ENCODE measurements at regions not wholly inside any gene's neighbourhood (a gene's known extent, or its start where the extent isn't known, plus 50 kb on each side); places are given as distances from the start of the nearest gene placed in this dataset.

GRCh38 chr16:59696495-59696894, 962.4 kb upstream of the GOT2 start:
- H3K4me3 Mint-ChIP-seq = no peak overlapping the region
- H3K36me3 Mint-ChIP-seq (ENCODE audit: low read depth) = no peaks in the 10 kb centered on the region
- H3K9me3 Mint-ChIP-seq = peaks cover 2% of the 10 kb centered on the region
- no peaks in the 10 kb centered on the region for H3K27me3 Mint-ChIP-seq
- no peaks in the 10 kb centered on the region for H3K4me1 Mint-ChIP-seq (ENCODE audit: low read depth)
- no peak overlapping the region for H3K27ac Mint-ChIP-seq

GRCh38 chr16:59690216-59690615, 956.1 kb upstream of the GOT2 start:
- H3K4me1 Mint-ChIP-seq (ENCODE audit: low read depth) = no peaks in the 10 kb centered on the region
- no peak overlapping the region for H3K27ac Mint-ChIP-seq
- H3K36me3 Mint-ChIP-seq (ENCODE audit: low read depth) = no peaks in the 10 kb centered on the region
- H3K4me3 Mint-ChIP-seq = no peak overlapping the region
- no peaks in the 10 kb centered on the region for H3K27me3 Mint-ChIP-seq
- H3K9me3 Mint-ChIP-seq = peaks cover 14% of the 10 kb centered on the region

GRCh38 chr16:59688006-59688405, 953.9 kb upstream of the GOT2 start:
- peaks cover 13% of the 10 kb centered on the region for H3K9me3 Mint-ChIP-seq
- no peak overlapping the region for H3K4me3 Mint-ChIP-seq
- no peaks in the 10 kb centered on the region for H3K36me3 Mint-ChIP-seq (ENCODE audit: low read depth)
- no peaks in the 10 kb centered on the region for H3K27me3 Mint-ChIP-seq
- H3K4me1 Mint-ChIP-seq (ENCODE audit: low read depth) = no peaks in the 10 kb centered on the region
- H3K27ac Mint-ChIP-seq = no peak overlapping the region

GRCh38 chr16:59686405-59686804, 952.3 kb upstream of the GOT2 start:
- H3K4me3 Mint-ChIP-seq = no peak overlapping the region
- no peaks in the 10 kb centered on the region for H3K27me3 Mint-ChIP-seq
- H3K4me1 Mint-ChIP-seq (ENCODE audit: low read depth) = no peaks in the 10 kb centered on the region
- H3K36me3 Mint-ChIP-seq (ENCODE audit: low read depth) = no peaks in the 10 kb centered on the region
- no peak overlapping the region for H3K27ac Mint-ChIP-seq
- peaks cover 16% of the 10 kb centered on the region for H3K9me3 Mint-ChIP-seq

- Mint-ChIP-seq H3K27ac (no peak overlapping the region), H3K4me1 (ENCODE audit: low read depth) (no peaks in the 10 kb centered on the region), H3K9me3 (peaks cover 16% of the 10 kb centered on the region), H3K36me3 (ENCODE audit: low read depth) (no peaks in the 10 kb centered on the region), H3K4me3 (no peak overlapping the region), H3K27me3 (no peaks in the 10 kb centered on the region)
These were observed 950.8 kb upstream of the GOT2 start for GRCh38 chr16:59684911-59685310.

- no peak overlapping the region for H3K27ac Mint-ChIP-seq
- H3K27me3 Mint-ChIP-seq = no peaks in the 10 kb centered on the region
- no peak overlapping the region for H3K4me3 Mint-ChIP-seq
- no peaks in the 10 kb centered on the region for H3K36me3 Mint-ChIP-seq (ENCODE audit: low read depth)
- H3K9me3 Mint-ChIP-seq = peaks cover 15% of the 10 kb centered on the region
- H3K4me1 Mint-ChIP-seq (ENCODE audit: low read depth) = no peaks in the 10 kb centered on the region
These were observed 949.6 kb upstream of the GOT2 start for GRCh38 chr16:59683709-59684108.

GRCh38 chr16:59665618-59666220, 931.6 kb upstream of the GOT2 start:
- Mint-ChIP-seq H3K4me1 (ENCODE audit: low read depth) (no peaks in the 10 kb centered on the region), H3K27ac (no peak overlapping the region), H3K27me3 (no peaks in the 10 kb centered on the region), H3K9me3 (peaks cover 16% of the 10 kb centered on the region), H3K36me3 (ENCODE audit: low read depth) (no peaks in the 10 kb centered on the region), H3K4me3 (no peak overlapping the region)

- Mint-ChIP-seq H3K9me3 (peaks cover 7% of the 10 kb centered on the region), H3K27ac (no peak overlapping the region), H3K4me3 (no peak overlapping the region), H3K27me3 (no peaks in the 10 kb centered on the region), H3K36me3 (ENCODE audit: low read depth) (no peaks in the 10 kb centered on the region), H3K4me1 (ENCODE audit: low read depth) (no peaks in the 10 kb centered on the region)
These were observed 924.5 kb upstream of the GOT2 start for GRCh38 chr16:59658572-59658971.

GRCh38 chr16:59655031-59655430, 920.9 kb upstream of the GOT2 start:
- Mint-ChIP-seq H3K27ac (no peak overlapping the region), H3K4me1 (ENCODE audit: low read depth) (no peaks in the 10 kb centered on the region), H3K9me3 (peaks cover 13% of the 10 kb centered on the region), H3K4me3 (no peak overlapping the region), H3K27me3 (no peaks in the 10 kb centered on the region), H3K36me3 (ENCODE audit: low read depth) (no peaks in the 10 kb centered on the region)

GRCh38 chr16:59654455-59654854, 920.3 kb upstream of the GOT2 start:
- H3K4me1 Mint-ChIP-seq (ENCODE audit: low read depth) = no peaks in the 10 kb centered on the region
- peaks cover 13% of the 10 kb centered on the region for H3K9me3 Mint-ChIP-seq
- H3K4me3 Mint-ChIP-seq = no peak overlapping the region
- no peak overlapping the region for H3K27ac Mint-ChIP-seq
- no peaks in the 10 kb centered on the region for H3K27me3 Mint-ChIP-seq
- H3K36me3 Mint-ChIP-seq (ENCODE audit: low read depth) = no peaks in the 10 kb centered on the region

GRCh38 chr16:59651662-59652061, 917.5 kb upstream of the GOT2 start:
- H3K27ac Mint-ChIP-seq = no peak overlapping the region
- peaks cover 13% of the 10 kb centered on the region for H3K9me3 Mint-ChIP-seq
- no peaks in the 10 kb centered on the region for H3K4me1 Mint-ChIP-seq (ENCODE audit: low read depth)
- H3K4me3 Mint-ChIP-seq = no peak overlapping the region
- H3K36me3 Mint-ChIP-seq (ENCODE audit: low read depth) = no peaks in the 10 kb centered on the region
- no peaks in the 10 kb centered on the region for H3K27me3 Mint-ChIP-seq

- Mint-ChIP-seq H3K9me3 (peaks cover 7% of the 10 kb centered on the region), H3K27me3 (no peaks in the 10 kb centered on the region), H3K27ac (no peak overlapping the region)
These were observed 911.1 kb upstream of the GOT2 start for GRCh38 chr16:59645194-59645593.

GRCh38 chr16:59635674-59636073, 901.6 kb upstream of the GOT2 start:
- Mint-ChIP-seq H3K9me3 (peaks cover 8% of the 10 kb centered on the region), H3K4me3 (no peak overlapping the region), H3K4me1 (ENCODE audit: low read depth) (no peaks in the 10 kb centered on the region), H3K27me3 (no peaks in the 10 kb centered on the region), H3K27ac (no peak overlapping the region), H3K36me3 (ENCODE audit: low read depth) (no peaks in the 10 kb centered on the region)

More at GRCh38 chr16:59645194-59645593, 911.1 kb upstream of the GOT2 start:
- Mint-ChIP-seq H3K4me1 (ENCODE audit: low read depth) (no peaks in the 10 kb centered on the region), H3K4me3 (no peak overlapping the region), H3K36me3 (ENCODE audit: low read depth) (no peaks in the 10 kb centered on the region)

GRCh38 chr16:59634951-59635350, 900.8 kb upstream of the GOT2 start:
- Mint-ChIP-seq H3K36me3 (ENCODE audit: low read depth) (no peaks in the 10 kb centered on the region), H3K27me3 (no peaks in the 10 kb centered on the region), H3K4me1 (ENCODE audit: low read depth) (no peaks in the 10 kb centered on the region), H3K9me3 (peaks cover 8% of the 10 kb centered on the region), H3K4me3 (no peak overlapping the region), H3K27ac (no peak overlapping the region)

- Mint-ChIP-seq H3K9me3 (peaks cover 8% of the 10 kb centered on the region), H3K36me3 (ENCODE audit: low read depth) (no peaks in the 10 kb centered on the region), H3K27ac (no peak overlapping the region), H3K4me1 (ENCODE audit: low read depth) (no peaks in the 10 kb centered on the region), H3K4me3 (no peak overlapping the region), H3K27me3 (no peaks in the 10 kb centered on the region)
These were observed 900.0 kb upstream of the GOT2 start for GRCh38 chr16:59634004-59634579.

- no peaks in the 10 kb centered on the region for H3K36me3 Mint-ChIP-seq (ENCODE audit: low read depth)
- no peak overlapping the region for H3K4me3 Mint-ChIP-seq
- H3K27ac Mint-ChIP-seq = no peak overlapping the region
- no peaks in the 10 kb centered on the region for H3K27me3 Mint-ChIP-seq
- no peaks in the 10 kb centered on the region for H3K4me1 Mint-ChIP-seq (ENCODE audit: low read depth)
- H3K9me3 Mint-ChIP-seq = peaks cover 4% of the 10 kb centered on the region
These were observed 898.2 kb upstream of the GOT2 start for GRCh38 chr16:59632276-59632855.
